GM21786 (cell line): ENCODE measurements at regions not wholly inside any gene's neighbourhood (a gene's known extent, or its start where the extent isn't known, plus 50 kb on each side); places are given as distances from the start of the nearest gene placed in this dataset.
"Not testable (repeated sequence)": the region's sequence is repeated elsewhere in the genome, so short reads cannot be mapped to it uniquely, and the experiment has no call there.

Source experiments
- ATAC-seq: cut with Tn5 transposase; IDR thresholded peaks from one replicate; pipeline ENCODE4 v1.9.1; 2021; ENCODE audit not compliant: unreplicated experiment

DNA sequence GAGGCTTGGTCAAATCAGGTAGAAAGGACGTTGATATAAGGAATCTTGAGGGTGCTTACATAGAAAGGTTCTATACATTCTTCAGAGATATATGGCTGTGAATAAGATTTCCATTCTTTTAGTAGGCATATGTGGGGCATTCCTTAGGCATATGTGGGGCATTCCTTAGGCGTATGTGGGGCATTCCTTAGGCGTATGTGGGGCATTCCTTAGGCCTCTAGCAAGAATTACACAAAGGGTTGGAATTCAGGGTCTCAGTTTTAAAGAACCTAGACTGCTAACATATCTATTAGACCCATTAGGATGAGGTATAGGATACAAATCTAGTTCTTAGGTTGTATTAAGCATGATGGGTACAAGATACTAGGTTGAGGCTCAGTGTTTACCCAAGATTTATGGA is 607.8 kb downstream of the SI start:
- no peak for ATAC-seq

DNA sequence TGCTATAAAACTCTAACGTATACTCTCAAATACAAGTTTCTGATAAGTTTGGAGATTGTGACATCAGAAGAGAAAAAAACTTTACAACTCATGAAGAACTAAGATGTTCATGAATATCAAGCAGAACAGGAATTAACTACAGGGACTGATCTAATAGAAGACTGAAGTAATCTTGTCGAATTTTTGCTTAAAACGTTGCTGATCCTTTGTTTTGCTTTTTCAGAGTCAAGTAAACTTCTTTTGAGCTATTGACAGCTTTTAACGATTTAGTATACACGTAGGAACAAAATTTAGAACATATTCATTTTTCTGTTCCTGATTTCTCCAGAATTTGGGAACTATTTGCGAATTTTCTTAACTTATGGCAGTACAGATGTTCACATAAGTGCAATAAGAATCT is 610.2 kb downstream of the SI start:
- no peak for ATAC-seq

DNA sequence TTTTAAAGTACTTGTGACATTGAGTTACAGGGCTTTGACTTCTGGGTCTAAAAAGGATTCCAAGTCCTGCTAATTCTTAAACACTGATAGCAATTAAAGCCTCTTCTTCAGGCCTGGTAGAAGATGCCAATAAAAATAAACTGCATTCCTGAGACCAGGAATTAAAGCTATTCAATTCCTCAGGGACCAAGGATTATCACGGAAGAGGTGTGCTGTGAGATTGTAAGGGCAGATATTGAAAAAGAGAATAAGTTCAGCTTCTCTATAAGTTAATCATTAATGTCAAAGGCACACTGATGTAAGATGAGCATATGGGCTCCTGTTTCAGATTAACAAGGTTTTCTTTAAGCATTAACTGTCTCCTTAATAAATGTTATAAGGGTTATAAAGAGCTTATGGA is 611.3 kb downstream of the SI start:
- ATAC-seq: no peak

- ATAC-seq: no peak
These were observed 613.1 kb downstream of the SI start for GRCh38 chr3:164465172-164465571.

GRCh38 chr3:164460851-164461250 is 617.4 kb downstream of the SI start:
- ATAC-seq: peak; percentile 58

DNA sequence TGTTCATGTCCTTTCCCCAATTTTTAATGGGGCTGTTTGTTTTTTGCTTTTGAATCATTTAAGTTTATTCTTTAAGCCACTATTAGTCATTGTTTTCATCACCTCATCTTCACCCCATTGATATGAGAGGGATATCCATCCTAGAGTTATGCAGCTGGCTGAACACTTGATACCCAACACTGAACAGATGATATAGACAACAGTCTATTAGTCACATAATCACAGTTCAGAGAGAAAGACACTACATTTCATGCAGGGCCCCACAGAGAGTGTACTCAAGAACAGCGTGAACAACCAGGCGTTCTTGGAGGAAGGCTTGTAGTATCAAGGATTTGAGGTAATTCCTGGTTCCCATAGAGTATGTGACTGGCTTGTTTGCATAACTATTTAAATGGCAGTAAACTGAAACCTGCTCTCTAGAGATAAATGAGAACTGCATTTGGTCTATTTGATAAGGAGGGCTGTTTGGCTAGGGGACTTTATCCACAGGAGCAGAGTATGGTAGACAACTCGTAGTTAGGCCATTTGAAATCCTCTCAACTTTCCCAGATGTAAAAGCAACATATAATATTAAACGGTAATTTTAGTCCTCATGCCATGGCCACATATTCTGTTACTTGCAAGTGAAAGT is 618.7 kb downstream of the SI start:
- no peak for ATAC-seq

DNA sequence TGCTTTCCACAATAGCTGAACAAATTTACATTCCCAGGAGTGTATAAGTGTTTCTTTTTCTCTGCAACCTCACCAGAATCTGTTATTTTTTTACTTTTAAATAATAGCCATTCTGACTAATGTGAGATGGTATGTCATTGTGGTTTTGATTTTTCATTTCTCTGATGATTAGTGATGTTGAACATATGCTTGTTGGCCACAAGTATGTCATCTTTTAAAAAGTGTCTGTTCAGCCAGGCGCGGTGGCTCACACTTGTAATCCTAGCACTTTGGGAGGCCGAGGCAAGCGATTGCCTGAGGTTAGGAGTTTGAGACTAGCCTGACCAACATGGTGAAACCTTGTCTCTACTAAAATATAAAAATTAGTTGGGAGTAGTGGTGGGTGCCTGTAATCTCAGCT is 619.3 kb downstream of the SI start:
- ATAC-seq: no peak

DNA sequence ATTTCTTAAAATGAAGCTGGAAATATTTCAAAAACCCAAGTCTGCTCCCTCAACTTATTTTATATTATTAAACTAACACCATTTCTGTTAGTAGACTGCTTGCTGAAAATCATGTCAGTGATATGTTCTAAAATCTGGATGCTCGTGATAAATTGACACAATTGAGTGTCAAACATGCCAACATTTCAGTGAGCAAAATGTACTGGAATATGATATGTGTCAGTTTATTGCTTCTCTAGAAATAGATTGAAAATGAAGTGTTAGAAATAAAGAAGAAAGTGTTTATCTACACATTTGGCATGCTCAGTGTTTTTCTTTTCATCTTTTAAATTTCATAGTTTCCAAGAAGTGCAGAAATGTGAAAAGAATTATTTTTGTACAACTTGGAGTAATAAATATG is 624.6 kb downstream of the SI start:
- no peak for ATAC-seq

GRCh38 chr3:164452707-164453106 is 625.6 kb downstream of the SI start:
- no peak for ATAC-seq

GRCh38 chr3:164451072-164451910 is 627.0 kb downstream of the SI start:
- no peak for ATAC-seq

GRCh38 chr3:164450276-164450905 is 627.9 kb downstream of the SI start:
- ATAC-seq: no peak

DNA sequence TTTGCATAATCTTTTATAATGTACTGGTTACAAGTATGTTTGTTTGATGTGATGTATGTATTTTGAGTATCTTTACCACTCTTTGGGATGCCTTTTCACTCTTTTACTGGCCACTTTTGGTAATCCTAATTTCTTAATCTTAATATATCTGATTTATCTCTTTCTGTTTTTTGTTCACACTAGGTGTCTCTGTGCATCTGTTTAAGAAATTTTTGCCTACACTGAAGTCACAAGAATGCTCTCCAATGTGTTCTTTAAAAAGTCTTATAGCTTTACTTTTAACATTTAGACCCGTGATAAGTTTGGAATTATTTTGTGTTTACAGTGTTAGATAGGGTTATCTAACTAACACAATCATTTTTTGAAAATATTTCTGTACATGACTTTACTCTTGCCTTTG is 659.1 kb downstream of the SI start:
- ATAC-seq: no peak

DNA sequence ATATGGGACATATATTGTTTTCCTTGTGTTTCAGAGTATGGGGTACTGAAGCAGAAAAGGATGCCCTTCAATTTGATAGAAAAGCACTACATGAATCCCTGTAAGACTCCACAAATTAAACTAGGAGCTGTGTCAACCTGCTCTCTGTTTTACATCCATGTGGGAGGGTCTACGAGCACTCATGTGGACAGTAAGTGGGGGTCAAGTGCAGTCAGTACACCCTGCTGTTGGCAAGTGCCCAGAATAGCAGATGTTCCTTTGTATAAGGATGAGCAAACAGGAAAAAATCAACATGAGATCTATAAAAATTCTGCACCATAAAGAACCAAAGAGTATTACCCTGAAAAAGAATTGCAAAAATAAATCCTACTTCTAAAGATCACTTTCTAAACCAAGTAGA is 659.9 kb downstream of the SI start:
- ATAC-seq: no peak

GRCh38 chr3:164417955-164418354 is 660.3 kb downstream of the SI start:
- no peak for ATAC-seq

- no peak for ATAC-seq
These were observed 661.6 kb downstream of the SI start for GRCh38 chr3:164416491-164417222.

- no peak for ATAC-seq
These were observed 670.0 kb downstream of the SI start for GRCh38 chr3:164408326-164408725.

DNA sequence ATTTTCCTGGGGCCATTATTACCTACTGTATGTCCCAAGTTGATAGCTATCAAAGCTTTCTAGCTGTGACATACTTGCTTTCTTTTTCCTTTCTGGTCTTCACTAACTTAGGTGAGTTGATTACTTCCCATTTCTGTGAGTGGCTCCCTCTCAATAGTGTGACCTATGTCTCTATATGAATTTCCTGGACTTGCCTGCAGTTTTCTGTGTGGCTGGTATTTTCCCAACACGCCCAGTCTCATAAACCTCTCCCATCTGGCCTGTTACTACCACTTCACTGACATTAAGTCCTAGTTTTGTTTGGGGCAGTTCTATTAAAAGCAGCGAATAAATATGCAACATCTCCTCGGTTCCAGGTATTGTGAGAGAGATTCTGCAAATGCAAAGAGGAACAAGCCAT is 671.2 kb downstream of the SI start:
- no peak for ATAC-seq

DNA sequence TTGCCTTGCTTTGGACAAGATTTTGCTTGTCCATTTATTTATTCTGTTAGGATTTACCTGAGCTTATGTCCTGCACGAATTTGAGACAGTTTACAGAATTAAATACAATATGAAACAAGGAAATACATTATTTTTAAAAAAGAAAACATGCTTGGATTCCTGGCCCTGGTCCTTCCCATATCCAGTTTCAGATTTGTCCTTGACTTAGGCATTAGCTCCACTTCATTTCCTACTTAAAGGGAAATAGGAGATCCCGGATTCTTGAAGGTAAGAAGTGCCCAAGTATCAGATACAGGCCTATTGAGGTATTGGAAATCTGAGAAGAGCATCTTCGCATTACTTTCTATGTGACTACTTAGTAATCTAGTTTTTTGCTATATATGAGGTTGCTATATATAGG is 672.0 kb downstream of the SI start:
- no peak for ATAC-seq

DNA sequence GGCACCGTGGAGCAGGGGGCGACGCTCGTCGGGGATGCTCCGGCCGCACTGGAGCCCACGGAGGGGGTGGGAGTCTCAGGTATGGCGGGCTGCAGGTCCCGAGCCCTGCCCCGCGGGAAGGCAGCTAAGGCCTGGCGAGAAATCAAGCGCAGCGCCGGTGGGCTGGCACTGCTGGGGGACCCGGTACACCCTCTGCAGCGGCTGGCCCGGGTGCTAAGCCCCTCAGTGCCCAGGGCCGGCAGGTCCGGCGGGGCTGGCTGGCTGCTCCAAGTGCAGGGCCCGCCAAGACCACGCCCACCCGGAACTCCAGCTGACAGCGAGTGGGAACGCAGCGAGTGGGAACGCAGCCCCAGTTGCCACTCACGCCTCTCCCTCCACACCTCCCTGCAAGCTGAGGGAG is 676.4 kb downstream of the SI start:
- no peak for ATAC-seq

DNA sequence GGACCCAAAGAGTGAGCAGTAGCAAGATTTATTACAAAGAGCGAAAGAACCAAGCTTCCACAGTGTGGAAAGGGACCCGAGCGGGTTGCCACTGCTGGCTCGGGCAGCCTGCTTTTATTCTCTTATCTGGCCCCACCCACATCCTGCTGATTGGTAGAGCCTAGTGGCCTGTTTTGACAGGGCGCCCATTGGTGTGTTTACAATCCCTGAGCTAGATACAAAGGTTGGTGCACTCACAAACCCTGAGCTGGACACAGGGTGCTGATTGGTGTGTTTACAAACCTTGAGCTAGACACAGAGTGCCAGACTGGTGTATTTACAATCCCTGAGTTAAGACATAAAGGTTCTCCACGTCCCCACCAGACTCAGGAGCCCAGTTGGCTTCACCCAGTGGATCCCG is 676.9 kb downstream of the SI start:
- ATAC-seq: not testable (repeated sequence)

DNA sequence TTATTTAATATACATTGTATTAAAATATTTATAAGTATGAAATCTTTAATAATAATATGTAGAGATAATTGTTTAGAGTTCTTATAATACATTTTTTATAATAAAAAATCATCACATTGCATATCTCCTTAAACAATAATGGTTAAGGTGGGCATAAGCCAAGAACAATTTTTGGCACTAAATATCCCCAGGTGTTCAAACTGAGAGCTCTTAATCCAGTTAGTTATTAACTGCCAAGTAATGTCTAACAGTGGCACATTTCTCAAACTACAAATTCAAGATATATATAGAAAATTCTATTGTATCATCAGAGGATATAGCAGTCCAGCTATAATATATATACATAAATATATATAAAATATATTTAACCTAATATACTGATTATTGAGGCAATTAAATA is 680.8 kb downstream of the SI start:
- ATAC-seq: no peak

GRCh38 chr3:164393171-164393570 is 685.1 kb downstream of the SI start:
- ATAC-seq: no peak
